Retinal pigment epithelial cell (primary cell): ENCODE measurements at regions not wholly inside any gene's neighbourhood (a gene's known extent, or its start where the extent isn't known, plus 50 kb on each side); places are given as distances from the start of the nearest gene placed in this dataset.

Experiments
- DNase-seq: peaks from one replicate; pipeline ENCODE4 v3.0.0-alpha.2; 2010; ENCODE audit warnings: low read depth
- H3K4me3 ChIP-seq: 2 replicates; pipeline ENCODE4 v1.5.1; 2011; ENCODE audit warnings: mild to moderate bottlenecking, low read length, control low read depth, moderate library complexity
- TF ChIP-seq, protein P1 (sequence below): conservative IDR thresholded peaks from 2 replicates; pipeline ENCODE4 v1.5.1; 2011; ENCODE audit warnings: low read depth, low read length, control low read depth, inconsistent platforms

DNA sequence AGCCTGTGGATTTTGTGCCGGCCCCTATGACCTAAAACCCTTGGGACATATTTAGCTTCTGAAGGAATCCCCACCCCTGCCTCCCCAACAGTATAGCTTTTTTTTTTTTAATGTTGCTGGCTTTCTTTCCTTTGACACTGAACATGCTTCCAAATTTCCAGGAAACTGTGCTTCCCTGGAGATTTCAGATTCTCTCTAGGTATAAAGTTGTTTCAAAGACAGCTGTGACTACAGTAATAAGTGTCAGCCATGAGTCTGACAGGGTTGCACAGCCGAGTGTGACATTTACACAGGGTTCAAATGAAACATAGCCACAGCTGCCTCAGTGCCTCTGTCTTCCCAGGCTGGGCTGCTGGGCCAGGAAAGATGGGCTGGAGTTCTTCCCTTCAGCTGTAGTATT is 466.6 kb upstream of the COBL start:
- DNase-seq: no peak
- H3K4me3 ChIP-seq: no peak overlapping the region
- TF ChIP-seq, protein P1, sequence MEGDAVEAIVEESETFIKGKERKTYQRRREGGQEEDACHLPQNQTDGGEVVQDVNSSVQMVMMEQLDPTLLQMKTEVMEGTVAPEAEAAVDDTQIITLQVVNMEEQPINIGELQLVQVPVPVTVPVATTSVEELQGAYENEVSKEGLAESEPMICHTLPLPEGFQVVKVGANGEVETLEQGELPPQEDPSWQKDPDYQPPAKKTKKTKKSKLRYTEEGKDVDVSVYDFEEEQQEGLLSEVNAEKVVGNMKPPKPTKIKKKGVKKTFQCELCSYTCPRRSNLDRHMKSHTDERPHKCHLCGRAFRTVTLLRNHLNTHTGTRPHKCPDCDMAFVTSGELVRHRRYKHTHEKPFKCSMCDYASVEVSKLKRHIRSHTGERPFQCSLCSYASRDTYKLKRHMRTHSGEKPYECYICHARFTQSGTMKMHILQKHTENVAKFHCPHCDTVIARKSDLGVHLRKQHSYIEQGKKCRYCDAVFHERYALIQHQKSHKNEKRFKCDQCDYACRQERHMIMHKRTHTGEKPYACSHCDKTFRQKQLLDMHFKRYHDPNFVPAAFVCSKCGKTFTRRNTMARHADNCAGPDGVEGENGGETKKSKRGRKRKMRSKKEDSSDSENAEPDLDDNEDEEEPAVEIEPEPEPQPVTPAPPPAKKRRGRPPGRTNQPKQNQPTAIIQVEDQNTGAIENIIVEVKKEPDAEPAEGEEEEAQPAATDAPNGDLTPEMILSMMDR: no peak

- DNase-seq: no peak
- no peak overlapping the region for H3K4me3 ChIP-seq
- TF ChIP-seq, protein P1: no peak
These were observed 461.5 kb upstream of the COBL start for GRCh38 chr7:51778121-51778520.

DNA sequence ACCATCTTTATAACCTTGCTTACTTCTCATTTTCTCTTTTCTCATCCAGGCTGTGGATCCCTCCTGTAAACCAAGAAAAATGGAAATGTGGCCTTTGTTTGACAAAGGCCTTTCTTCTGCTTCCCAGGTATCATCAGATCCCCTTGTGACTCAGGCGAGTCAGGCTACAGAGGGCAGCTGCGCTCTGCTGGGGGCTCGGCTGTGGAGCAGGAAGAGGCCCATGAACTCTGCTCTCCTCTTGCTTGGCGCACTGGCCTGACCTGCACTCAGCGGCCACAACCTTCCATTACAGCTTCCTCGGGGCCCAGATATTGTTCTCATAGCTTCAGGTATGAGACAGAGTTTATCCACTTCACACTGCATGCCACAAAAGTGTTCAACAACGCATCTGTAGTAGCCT is 457.6 kb upstream of the COBL start:
- no peak for DNase-seq
- TF ChIP-seq, protein P1: no peak
- no peak overlapping the region for H3K4me3 ChIP-seq

DNA sequence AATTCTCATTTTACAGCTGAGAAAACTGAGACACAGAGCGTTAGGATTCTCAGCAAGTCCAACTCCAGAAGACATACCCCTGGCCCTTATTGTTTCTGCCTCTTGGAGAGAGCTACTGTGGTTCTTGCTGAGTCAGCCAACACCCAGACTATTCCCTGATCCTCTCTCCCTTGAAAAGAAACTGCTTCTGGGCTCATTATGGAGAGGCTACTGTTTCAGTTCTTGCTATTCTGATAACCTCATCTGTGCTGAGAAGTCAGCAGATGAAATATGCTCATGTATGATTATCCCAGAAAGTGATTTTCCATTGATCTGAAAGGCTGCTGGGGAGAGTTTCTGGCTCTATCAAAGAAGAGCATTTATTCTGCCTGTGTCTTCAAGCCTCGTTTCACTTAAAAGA is 455.6 kb upstream of the COBL start:
- TF ChIP-seq, protein P1: no peak
- H3K4me3 ChIP-seq: no peak overlapping the region
- DNase-seq: no peak

- no peak for DNase-seq
- no peak overlapping the region for H3K4me3 ChIP-seq
- TF ChIP-seq, protein P1: no peak
These were observed 448.4 kb upstream of the COBL start for GRCh38 chr7:51764976-51765375.

DNA sequence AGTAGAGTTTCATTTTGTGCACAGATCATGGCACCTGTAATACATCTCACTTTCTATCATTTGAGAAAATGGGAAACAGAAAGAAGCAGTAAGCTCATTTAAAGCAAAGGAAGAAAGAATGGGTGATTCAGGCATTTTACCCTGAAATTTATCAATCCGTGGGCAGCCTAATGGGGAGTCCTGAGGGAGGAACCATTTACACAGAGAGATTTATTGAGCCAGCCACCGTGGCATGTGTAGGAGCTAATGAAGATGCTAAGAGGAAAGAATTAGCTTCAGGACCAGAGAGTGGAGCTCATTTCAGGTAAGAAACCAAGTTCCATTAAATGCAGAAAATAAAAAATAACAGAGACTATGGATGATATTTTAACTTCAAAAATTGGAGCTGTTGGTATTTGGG is 443.4 kb upstream of the COBL start:
- DNase-seq: no peak
- H3K4me3 ChIP-seq: no peak overlapping the region

GRCh38 chr7:51757960-51758359 is 441.4 kb upstream of the COBL start:
- H3K4me3 ChIP-seq: no peak overlapping the region
- no peak for DNase-seq
- TF ChIP-seq, protein P1: no peak

More for the DNA sequence above, 443.4 kb upstream of the COBL start:
- TF ChIP-seq, protein P1: no peak
